ENCODE measurements at regions not wholly inside any gene's neighbourhood (a gene's known extent, or its start where the extent isn't known, plus 50 kb on each side); places are given as distances from the start of the nearest gene placed in this dataset.

DNA sequence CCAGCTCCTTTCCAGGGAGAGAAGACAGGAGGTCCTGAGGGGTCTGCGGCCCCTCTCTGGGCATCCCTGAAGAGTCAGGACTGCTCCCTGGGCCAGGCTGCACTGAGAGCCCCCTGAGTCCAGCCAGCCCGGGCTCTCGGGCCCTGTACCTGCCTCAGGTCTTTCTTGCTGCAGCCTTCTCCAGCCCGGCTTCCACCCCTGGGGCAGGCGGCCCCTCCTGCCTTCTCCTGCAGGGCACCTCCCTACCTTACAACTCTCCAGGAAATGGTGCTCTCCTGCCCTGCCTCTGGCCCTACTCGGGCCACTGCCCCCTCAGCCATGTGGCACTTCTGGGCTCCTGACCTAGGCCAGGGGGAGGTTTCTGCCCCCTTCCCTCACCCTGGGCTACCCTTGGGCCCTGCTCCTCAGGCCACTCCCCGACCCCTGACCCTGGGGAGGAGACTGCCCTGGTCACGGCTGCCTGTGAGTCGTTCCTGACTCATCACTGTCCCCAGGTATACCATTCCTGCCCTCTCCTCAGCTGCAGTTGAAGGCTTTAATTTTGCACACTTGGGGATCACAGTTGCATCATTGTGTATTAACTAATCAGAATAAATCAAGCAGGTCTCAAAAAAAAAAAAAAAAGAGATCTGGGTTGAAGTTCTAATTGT, 251.1 kb downstream of the NXPE2 start:
- no peak for TF ChIP-seq POLR2A (IDR thresholded peaks at IDR 0.05)
- TF ChIP-seq, protein P1, sequence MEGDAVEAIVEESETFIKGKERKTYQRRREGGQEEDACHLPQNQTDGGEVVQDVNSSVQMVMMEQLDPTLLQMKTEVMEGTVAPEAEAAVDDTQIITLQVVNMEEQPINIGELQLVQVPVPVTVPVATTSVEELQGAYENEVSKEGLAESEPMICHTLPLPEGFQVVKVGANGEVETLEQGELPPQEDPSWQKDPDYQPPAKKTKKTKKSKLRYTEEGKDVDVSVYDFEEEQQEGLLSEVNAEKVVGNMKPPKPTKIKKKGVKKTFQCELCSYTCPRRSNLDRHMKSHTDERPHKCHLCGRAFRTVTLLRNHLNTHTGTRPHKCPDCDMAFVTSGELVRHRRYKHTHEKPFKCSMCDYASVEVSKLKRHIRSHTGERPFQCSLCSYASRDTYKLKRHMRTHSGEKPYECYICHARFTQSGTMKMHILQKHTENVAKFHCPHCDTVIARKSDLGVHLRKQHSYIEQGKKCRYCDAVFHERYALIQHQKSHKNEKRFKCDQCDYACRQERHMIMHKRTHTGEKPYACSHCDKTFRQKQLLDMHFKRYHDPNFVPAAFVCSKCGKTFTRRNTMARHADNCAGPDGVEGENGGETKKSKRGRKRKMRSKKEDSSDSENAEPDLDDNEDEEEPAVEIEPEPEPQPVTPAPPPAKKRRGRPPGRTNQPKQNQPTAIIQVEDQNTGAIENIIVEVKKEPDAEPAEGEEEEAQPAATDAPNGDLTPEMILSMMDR (IDR thresholded peaks at IDR 0.05): no peak

All from adrenal gland (tissue), 5 donors.